Heart right ventricle (tissue), 16 donors: ENCODE measurements at regions not wholly inside any gene's neighbourhood (a gene's known extent, or its start where the extent isn't known, plus 50 kb on each side); places are given as distances from the start of the nearest gene placed in this dataset.

Source experiments
- ATAC-seq, 8 donors: fragments of 200-7000 bp; cut with Tn5 transposase; one replicate each; pipeline ENCODE4 v1.9.1; 2020; ENCODE audit warnings: mild to moderate bottlenecking in 8 of 8, moderate library complexity in 8 of 8, moderate number of reproducible peaks in 1 of 8
- DNase-seq, 2 donors: peaks; one replicate each; pipeline ENCODE4 v3.0.0-alpha.2; 2020
- H3K27ac ChIP-seq, 10 donors: fragments of 200-600 bp; sonication (generic) in 2 of 10; one replicate each; pipeline versions ENCODE4 v1.5.0 to v1.8.0; 2020 to 2022; ENCODE audit warnings: mild to moderate bottlenecking in 3 of 10
- H3K27me3 ChIP-seq, 7 donors: fragments of 200-600 bp; one replicate each; pipeline ENCODE4 v1.8.0; 2021 to 2022; ENCODE audit warnings: mild to moderate bottlenecking in 2 of 7
- H3K36me3 ChIP-seq, 9 donors: fragments of 200-600 bp; sonication (generic) in 1 of 9; one replicate each; pipeline versions ENCODE4 v1.5.0 to v1.8.0; 2020 to 2022; ENCODE audit warnings: mild to moderate bottlenecking in 2 of 9
- H3K4me1 ChIP-seq, 9 donors: fragments of 200-600 bp; sonication (generic) in 1 of 9; one replicate each; pipeline versions ENCODE4 v1.5.0 to v1.8.0; 2020 to 2022; ENCODE audit warnings: mild to moderate bottlenecking in 4 of 9
- H3K4me3 ChIP-seq, 10 donors: fragments of 200-600 bp; sonication (generic) in 2 of 10; one replicate each; pipeline versions ENCODE4 v1.5.0 to v1.8.0; 2020 to 2022; ENCODE audit warnings: mild to moderate bottlenecking in 7 of 10, moderate library complexity in 2 of 10
- H3K9me3 ChIP-seq, 11 donors: fragments of 200-600 bp in 10 of 11; sonication (generic) in 2 of 11; one replicate each; pipeline versions ENCODE4 v1.5.0 to v1.8.0; 2013 to 2022; ENCODE audit warnings: mild to moderate bottlenecking in 2 of 11, control low read depth in 1 of 11, moderate library complexity in 1 of 11
- WGBS, 2 donors: extraction: QIAGEN DNeasy Blood & Tissue Kit; methylation state at CpG; one replicate each; pipeline ENCODE4 v1.1.7; 2013; ENCODE audit warnings: inconsistent platforms in 1 of 2; 5-methylcytosine and 5-hydroxymethylcytosine counted together
- intact Hi-C, 10 donors: fragments of 100-400 bp; cut with DNase I; formaldehyde crosslinking; loops; one replicate each; pipeline versions ENCODE4 v1.11.1 to v1.14.2; 2022
- TF ChIP-seq, protein P1 (sequence below), 9 donors: fragments of 200-600 bp; sonication (generic) in 2 of 9; IDR thresholded peaks; one replicate each; pipeline versions ENCODE4 v1.5.0 to v1.8.0; 2021 to 2022; ENCODE audit warnings: antibody characterized with exemption in 9 of 9, mild to moderate bottlenecking in 5 of 9, moderate library complexity in 1 of 9
- donor health status: Arrhythmogenic right ventricular cardiomyopathy.
- donor health status: ischemic (EF 13 %, LVEDD 7.1; RV severe dilation, severe dysfunction).
- donor health status: healthy with polysubstance abuse.
- donor health status: DM: no; HTN: yes; CAD: no.
- donor health status: DM: no; HTN: no; CAD: no.
- donor health status: ischemic (EF 25% LVEDD 6.9; RV normal size, moderate dysfunction).
- donor health status: ischemic (EF 25% LVEDD 5.7; RV mildly dilated, moderate dysfunction).
- donor health status: healthy.
- donor health status: DM: yes; HTN: yes; CAD: no.
- donor health status: Ischemic cardiomyopathy.
- donor health status: ischemic (EF 35%, LVEDD 5.7; RV mildly dilated, moderate dysfunction).
- donor health status: nonischemic (EF 11% LVEDD 7.7; RV severe dilation, severe dysfunction).
- donor health status: DM: yes; HTN: yes; CAD: no.
- donor health status: PGD.
- donor health status: ischemic (EF 29% LVEDD 5.4; RV normal size, mild dysfunction).
- donor health status: nonischemic (EF 23%, LVEDD 6.1; RV moderate dilation, normal function).

GRCh38 chr2:57804971-57805370, 241.6 kb upstream of the VRK2 start:
- TF ChIP-seq, protein P1, sequence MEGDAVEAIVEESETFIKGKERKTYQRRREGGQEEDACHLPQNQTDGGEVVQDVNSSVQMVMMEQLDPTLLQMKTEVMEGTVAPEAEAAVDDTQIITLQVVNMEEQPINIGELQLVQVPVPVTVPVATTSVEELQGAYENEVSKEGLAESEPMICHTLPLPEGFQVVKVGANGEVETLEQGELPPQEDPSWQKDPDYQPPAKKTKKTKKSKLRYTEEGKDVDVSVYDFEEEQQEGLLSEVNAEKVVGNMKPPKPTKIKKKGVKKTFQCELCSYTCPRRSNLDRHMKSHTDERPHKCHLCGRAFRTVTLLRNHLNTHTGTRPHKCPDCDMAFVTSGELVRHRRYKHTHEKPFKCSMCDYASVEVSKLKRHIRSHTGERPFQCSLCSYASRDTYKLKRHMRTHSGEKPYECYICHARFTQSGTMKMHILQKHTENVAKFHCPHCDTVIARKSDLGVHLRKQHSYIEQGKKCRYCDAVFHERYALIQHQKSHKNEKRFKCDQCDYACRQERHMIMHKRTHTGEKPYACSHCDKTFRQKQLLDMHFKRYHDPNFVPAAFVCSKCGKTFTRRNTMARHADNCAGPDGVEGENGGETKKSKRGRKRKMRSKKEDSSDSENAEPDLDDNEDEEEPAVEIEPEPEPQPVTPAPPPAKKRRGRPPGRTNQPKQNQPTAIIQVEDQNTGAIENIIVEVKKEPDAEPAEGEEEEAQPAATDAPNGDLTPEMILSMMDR (IDR thresholded peaks at IDR 0.05): no peak

DNA sequence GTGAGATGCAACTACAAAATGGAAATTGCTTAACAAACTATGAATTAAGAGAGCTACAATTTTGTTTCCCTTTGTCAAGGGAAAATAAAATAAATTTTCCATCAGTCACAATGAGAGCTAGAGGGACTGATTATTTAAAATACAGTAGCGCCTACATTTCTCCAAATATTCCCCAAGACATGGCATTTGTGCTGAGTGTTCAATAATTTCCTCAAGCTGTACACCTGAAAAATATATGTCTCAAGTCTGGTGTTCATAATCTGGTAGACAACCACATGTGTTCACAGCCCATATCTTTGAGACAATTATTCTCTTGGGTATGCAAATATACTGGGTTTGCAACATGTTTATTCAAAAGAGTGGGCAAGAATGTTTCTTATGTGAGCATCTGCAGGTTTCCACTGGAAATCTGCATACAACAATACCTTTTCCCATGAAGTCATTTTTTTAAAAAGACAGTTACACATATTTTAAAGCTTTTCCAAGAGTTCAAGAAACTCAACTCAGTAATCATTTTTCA, 240.1 kb upstream of the VRK2 start:
- Histone ChIP-seq H3K27me3 (no peaks in the 10 kb centered on the region), H3K9me3 (no peaks in the 10 kb centered on the region), H3K27ac (no peak overlapping the region), H3K36me3 (no peaks in the 10 kb centered on the region), H3K4me3 (no peak overlapping the region), H3K4me1 (no peaks in the 10 kb centered on the region)
- ATAC-seq (no peak), DNase-seq (no peak)
- TF ChIP-seq, protein P1 (IDR thresholded peaks at IDR 0.05): no peak
- intact Hi-C loops: no loop called here
- WGBS, 2 donors: 85 to 93% methylated on average over 1 of the region's 1 CpG

More at GRCh38 chr2:57804971-57805370, 241.6 kb upstream of the VRK2 start:
- 81 to 84% methylated on average over 2 of the region's 2 CpGs for WGBS, 2 donors
- no peak overlapping the region for H3K27ac ChIP-seq
- intact Hi-C loops: no loop called here
- no peak for ATAC-seq
- no peaks in the 10 kb centered on the region for H3K36me3 ChIP-seq
- H3K4me1 ChIP-seq: no peaks in the 10 kb centered on the region
- DNase-seq: no peak
- no peaks in the 10 kb centered on the region for H3K9me3 ChIP-seq
- no peaks in the 10 kb centered on the region for H3K27me3 ChIP-seq
- no peak overlapping the region for H3K4me3 ChIP-seq

GRCh38 chr2:57809230-57809629, 237.4 kb upstream of the VRK2 start:
- H3K27me3 ChIP-seq: no peaks in the 10 kb centered on the region
- H3K27ac ChIP-seq: no peak overlapping the region
- TF ChIP-seq, protein P1 (IDR thresholded peaks at IDR 0.05): no peak
- H3K4me3 ChIP-seq: no peak overlapping the region
- ATAC-seq: no peak
- intact Hi-C loops: no loop called here
- DNase-seq: no peak
- no peaks in the 10 kb centered on the region for H3K4me1 ChIP-seq
- no peaks in the 10 kb centered on the region for H3K36me3 ChIP-seq
- no peaks in the 10 kb centered on the region for H3K9me3 ChIP-seq

DNA sequence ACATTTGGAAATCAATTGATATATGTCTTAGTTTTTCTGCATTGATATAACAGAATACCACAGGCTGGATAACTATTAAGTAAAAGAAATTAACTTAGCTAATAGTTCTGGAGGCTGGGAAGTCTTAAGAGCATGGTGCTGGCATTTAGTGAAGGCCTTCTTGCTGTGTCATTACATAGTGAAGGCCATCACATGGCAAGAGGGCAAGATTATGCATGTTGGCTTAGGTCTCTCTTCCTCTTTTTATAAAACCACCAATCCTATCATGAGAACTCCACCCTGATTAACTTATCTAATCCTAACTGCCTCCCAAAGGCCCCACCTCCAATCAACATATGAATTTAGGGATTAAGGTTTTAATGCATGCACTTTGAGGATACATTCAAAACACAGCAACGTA, 225.5 kb upstream of the VRK2 start:
- no peak overlapping the region for H3K4me3 ChIP-seq
- intact Hi-C loops: no loop called here
- H3K27ac ChIP-seq: no peak overlapping the region
- no peaks in the 10 kb centered on the region for H3K36me3 ChIP-seq
- no peak for ATAC-seq
- 69 to 79% methylated on average over 1 of the region's 1 CpG for WGBS, 2 donors
- no peaks in the 10 kb centered on the region for H3K4me1 ChIP-seq
- peaks cover 0 to 18% (median 0%) of the 10 kb centered on the region in 11 donors for H3K9me3 ChIP-seq
- TF ChIP-seq, protein P1 (IDR thresholded peaks at IDR 0.05): no peak
- DNase-seq: no peak
- no peaks in the 10 kb centered on the region for H3K27me3 ChIP-seq
